ENCODE measurements at regions not wholly inside any gene's neighbourhood (a gene's known extent, or its start where the extent isn't known, plus 50 kb on each side); places are given as distances from the start of the nearest gene placed in this dataset.

GRCh38 chr15:98421419-98422129, 226.8 kb upstream of the IGF1R start:
- DNase-seq: peak; percentile 16

- no peak for DNase-seq
Observed at GRCh38 chr15:98422130-98422478, 226.2 kb upstream of the IGF1R start.

DNA sequence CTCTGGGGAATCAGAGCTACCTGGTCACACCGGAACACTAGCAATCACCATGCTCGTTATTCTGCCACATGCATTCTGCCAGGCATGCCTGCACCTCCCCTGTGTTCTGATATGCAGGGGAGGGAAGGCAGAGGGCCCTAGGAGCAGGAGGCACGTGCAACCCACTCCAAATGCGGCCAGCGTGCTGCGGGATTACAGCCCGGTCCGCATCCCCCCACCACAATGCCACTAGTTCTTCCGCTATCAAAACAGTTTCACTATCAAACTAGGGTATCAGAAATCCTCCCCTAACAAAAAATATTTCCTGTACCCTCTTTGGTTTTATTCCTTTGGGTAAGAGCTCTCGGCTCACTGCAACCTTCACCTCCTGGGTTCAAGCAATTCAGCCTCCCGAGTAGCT, 223.2 kb upstream of the IGF1R start:
- DNase-seq: no peak

- no peak for DNase-seq
Observed at GRCh38 chr15:98427321-98427720, 221.0 kb upstream of the IGF1R start.

- DNase-seq: peak; percentile 32
Observed at GRCh38 chr15:98428253-98428989, 219.9 kb upstream of the IGF1R start.

DNA sequence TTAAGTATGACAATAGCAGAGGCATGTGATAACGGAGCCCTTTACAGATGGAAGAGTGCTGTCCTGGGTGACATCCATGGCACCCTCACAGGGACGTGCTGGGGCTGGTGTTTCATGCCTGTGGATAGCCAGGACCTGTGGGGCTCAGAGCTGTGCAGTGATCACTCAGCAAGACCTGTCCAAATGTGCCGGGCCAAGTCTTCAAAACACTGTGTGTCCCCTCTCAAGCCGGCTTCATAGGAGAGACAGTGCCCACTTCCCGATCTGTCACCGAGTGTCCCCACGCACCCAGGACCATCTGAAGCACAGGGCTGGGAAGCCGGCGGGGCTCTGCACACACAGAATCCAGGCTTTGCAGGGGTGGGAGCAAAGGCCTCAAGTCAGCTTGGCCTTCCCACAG, 217.2 kb upstream of the IGF1R start:
- DNase-seq: no peak

- DNase-seq: no peak
Observed at GRCh38 chr15:98433346-98433745, 215.0 kb upstream of the IGF1R start.

DNA sequence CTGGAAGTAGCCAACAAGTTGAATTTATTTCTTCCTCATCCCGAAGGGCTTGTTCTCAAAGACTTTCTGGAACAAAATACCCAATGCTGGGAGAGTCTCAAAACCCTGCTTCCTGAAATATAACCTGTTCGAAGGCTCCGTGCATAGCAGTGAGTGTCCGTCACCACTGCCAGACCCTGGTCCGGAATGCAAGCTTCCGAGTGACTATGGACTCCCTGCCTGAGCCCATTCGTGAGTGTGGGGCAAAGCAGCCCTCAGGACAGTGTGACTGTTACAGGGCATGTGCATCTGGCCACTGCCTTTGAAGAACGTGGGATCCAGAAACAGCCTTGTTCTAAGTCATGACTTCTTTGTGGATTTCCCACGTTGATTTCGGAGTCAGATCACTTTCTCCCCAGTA, 214.5 kb upstream of the IGF1R start:
- no peak for DNase-seq

DNA sequence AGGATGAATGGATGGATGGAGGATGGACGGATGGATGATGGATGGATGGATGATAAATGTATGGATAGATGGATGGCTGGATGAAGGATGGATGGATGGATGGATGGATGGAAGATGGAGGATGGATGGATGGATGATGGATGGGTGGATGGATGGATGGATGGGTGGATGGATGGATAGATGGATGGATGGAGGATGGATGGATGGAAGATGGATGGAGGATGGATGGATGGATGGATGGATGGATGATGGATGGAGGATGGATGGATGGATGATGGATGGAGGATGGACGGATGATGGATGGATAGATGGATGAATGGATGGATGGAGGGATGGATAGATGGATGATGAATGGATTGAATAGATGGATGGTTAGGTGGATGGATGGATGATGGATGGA, 210.6 kb upstream of the IGF1R start:
- DNase-seq: no peak

DNA sequence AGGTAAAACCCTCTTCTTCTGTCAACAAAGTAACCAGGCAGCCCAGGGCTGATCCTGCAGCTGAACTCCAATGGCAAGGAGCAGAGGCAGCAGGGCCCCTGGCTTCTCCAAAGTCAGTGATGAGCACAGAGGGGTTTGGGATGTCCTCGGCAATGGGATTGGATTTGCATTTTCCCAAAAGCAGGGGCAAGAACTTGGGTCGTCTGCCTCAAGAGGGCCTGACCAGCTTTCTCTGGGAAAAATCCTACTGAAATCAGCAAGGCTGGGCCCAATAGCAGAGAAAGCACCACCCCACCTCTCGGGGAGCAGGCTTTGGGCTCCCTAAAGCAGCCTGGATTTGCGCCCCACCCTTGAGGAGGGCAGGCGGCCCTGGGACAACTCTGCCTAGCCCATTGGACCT, 210.0 kb upstream of the IGF1R start:
- no peak for DNase-seq

GRCh38 chr15:98438907-98439306, 209.4 kb upstream of the IGF1R start:
- DNase-seq: no peak

- DNase-seq: no peak
Observed at GRCh38 chr15:98439523-98439942, 208.8 kb upstream of the IGF1R start.

DNA sequence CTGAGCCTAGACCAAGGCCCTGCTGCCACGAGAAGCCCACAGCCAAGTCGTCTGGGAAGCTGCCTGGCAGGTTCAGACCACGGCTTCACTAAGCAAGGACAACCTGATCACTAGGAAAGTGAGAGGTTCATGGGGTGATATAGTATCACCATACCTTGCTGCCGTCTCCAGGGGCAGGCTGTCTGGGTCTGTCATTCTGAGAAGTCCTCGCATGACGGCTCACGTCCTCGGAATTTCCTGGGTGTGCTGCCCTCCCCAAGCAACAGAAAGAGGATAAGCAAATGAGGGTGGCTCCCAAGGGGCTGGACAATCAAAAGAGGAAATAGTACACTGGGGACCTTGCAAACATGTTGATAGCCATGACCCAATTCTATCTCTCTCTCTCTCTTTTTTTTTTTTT, 207.4 kb upstream of the IGF1R start:
- DNase-seq: no peak

GRCh38 chr15:98441599-98441998, 206.7 kb upstream of the IGF1R start:
- DNase-seq: no peak

DNA sequence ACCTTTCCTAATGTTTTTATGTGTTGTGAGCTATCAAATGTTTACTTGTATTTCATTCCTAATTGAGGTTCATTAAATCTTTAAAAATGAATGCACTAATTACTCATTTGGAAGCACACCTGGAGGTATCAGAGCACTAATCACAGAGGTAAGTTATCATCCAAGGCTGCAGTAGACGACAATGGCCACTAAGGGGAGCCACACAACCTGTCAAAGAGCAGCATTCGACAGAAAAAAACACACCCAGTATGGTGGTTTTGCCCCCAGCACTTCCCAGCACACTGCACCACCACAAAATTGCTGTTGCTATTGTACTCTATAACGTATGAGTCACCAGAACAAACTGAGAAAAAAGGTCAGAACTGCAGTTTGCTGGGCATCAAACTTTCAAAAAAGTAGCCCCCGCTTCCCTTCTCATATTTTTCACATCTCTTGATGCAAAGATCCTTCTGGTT, 205.9 kb upstream of the IGF1R start:
- peak; percentile 33 for DNase-seq

DNA sequence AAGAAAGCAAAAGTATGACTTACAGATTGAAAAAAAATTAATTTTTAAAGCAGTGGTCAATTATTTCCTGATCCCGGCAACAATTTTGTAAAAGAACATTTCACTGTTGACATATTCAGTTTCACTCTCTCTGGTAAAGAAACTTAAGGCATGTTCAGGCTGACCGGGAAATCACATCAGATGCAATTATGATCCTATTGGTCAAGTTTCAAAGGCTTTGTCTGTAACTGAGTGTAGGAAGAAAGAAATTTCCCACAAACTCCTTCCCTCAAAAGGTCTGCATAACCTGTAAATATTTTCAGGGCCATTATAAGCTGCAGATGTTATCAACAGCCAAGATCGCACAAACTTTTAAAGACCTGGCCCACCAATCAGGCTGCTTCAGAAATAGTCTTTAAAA, 205.4 kb upstream of the IGF1R start:
- no peak for DNase-seq

GRCh38 chr15:98443526-98443925, 204.8 kb upstream of the IGF1R start:
- DNase-seq: no peak

DNA sequence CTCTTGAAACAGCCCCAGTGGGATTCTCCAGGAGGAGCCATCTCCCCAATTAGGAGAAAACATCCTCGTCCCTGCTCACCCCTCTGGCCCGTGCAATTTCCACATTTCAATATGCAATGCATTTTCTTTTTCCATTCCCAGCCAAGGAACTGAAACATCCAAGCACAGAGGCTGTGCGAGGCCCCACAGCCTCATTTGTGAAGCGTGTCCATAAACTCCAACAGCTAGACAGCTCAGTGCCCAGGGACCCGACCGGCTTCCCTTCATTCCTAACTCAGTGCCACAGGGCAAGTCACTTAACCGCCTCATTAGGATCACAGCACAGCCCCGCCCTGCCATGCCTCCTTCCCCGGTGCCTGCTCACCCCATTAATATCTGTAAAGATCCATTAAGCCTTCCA, 204.2 kb upstream of the IGF1R start:
- no peak for DNase-seq

DNA sequence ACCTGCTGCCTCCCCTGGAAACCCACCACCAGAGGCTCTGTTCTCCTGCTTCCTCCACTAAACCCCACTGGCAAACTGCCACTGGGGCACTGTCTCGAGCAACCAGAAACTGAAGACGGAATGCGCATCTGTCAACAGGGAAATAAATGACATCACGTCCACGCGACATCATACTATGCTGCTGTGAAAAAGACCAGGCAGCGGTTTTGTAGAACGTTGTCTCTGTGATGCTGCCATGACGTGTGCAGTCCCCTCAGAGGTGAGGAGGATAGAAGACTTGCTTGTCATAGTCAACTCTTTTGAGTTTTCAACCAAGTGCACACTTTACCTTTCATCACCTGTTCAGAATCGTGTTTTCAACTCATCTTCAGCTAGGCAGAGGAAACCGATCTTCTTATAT, 203.0 kb upstream of the IGF1R start:
- DNase-seq: no peak

- DNase-seq: no peak
Observed at GRCh38 chr15:98446083-98446482, 202.3 kb upstream of the IGF1R start.

GRCh38 chr15:98447069-98447468, 201.3 kb upstream of the IGF1R start:
- DNase-seq: no peak

DNA sequence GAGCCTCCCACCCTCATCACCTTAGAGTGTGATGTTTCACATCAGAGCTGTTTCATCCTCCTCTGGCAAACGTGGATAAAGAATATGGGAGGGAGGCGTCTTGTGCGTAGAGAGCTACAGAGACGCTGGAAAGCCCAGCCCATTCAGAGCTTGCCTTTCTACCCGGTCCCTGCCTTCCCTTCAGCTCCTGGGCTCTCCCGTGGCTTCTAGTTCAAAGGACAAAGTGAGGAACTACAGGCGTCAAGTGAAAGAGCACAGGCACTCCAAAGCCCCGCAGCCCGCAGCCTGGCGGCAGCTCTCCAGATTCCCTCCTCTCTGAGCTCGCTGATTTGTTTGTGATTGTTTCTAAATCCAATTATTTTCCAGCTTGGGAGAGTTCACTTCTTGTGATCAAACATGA, 197.1 kb upstream of the IGF1R start:
- DNase-seq: no peak

DNA sequence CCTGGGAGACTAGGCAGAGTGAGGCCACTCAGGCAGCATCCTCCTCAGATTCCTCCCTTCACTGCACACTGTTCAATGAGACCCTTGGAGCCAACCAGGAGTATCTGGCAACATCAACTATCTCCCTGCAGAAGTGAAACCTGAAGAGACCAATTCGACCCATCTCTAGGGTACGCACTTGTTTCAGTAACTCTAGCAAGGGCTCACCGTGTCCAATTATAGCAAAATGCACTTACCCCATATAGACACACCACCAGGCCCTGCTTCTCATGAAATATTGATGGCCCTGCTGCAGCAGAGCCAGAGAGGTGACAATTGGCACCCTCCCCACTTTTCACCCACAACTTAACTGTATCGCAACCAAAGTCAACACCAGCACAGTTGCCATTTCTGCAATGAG, 196.1 kb upstream of the IGF1R start:
- no peak for DNase-seq

GRCh38 chr15:98455904-98456303, 192.4 kb upstream of the IGF1R start:
- no peak for DNase-seq

- no peak for DNase-seq
Observed at GRCh38 chr15:98476559-98476958, 171.8 kb upstream of the IGF1R start.
